ENCODE measurements at regions not wholly inside any gene's neighbourhood (a gene's known extent, or its start where the extent isn't known, plus 50 kb on each side); places are given as distances from the start of the nearest gene placed in this dataset.

DNA sequence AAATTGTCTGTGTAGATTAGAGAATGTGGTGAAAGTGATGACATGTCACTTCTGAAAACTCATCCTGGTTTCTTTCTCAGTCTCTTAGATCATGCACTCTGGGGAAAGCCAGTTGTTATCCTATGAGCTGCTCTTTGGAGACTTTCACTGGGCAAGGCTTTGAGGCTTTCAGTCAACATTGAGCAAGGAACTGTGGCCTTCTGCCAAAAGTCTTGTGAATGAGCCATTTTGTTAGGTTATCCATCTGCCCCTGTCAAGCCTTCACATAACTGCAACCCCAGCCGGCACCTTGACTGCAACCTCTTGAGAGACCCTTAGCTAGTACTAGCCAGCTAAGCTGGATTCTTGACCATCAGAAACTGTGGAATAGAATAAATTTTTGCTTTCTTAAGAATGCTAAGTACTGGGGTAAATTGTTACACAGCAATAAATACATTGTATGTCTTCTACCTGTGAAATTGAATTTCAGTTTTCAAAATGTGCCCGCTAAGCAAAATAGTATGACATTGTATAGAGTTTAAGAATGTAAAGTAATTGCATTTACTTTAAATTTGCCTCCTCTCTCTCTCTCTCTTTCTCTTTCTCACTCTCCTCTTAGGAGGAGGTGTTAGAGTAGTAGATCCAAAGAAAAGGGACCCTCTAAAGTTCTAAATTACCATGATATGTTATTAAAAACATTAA, 1273.0 kb downstream of the RAPGEF2 start:
- H3K4me2 ChIP-seq (ENCODE audit: low read length), result no peak overlapping the region
- H2AFZ ChIP-seq (ENCODE audit: low read depth, low read length), result no peak overlapping the region
- TF ChIP-seq, protein P1, sequence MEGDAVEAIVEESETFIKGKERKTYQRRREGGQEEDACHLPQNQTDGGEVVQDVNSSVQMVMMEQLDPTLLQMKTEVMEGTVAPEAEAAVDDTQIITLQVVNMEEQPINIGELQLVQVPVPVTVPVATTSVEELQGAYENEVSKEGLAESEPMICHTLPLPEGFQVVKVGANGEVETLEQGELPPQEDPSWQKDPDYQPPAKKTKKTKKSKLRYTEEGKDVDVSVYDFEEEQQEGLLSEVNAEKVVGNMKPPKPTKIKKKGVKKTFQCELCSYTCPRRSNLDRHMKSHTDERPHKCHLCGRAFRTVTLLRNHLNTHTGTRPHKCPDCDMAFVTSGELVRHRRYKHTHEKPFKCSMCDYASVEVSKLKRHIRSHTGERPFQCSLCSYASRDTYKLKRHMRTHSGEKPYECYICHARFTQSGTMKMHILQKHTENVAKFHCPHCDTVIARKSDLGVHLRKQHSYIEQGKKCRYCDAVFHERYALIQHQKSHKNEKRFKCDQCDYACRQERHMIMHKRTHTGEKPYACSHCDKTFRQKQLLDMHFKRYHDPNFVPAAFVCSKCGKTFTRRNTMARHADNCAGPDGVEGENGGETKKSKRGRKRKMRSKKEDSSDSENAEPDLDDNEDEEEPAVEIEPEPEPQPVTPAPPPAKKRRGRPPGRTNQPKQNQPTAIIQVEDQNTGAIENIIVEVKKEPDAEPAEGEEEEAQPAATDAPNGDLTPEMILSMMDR (IDR thresholded peaks at IDR 0.05; ENCODE audit: low read depth, low read length), result no peak
- no peak for TF ChIP-seq EZH2phosphoT487 (IDR thresholded peaks at IDR 0.05; ENCODE audit: low read depth)
- no peaks in the 10 kb centered on the region for H3K27me3 ChIP-seq (ENCODE audit: low read depth, low read length)
- H3K36me3 ChIP-seq (replicated peaks; ENCODE audit: low read depth, low read length), result no peaks in the 10 kb centered on the region
- no peak overlapping the region for H3K9ac ChIP-seq (ENCODE audit: low read length)
- H4K20me1 ChIP-seq (ENCODE audit: insufficient read depth, low read length), result no peaks in the 10 kb centered on the region
- no peak overlapping the region for H3K4me3 ChIP-seq (ENCODE audit: low read length)
- no peak overlapping the region for H3K27ac ChIP-seq (ENCODE audit: low read length)
- H3K4me1 ChIP-seq (ENCODE audit: low read length), result no peaks in the 10 kb centered on the region
- no peaks in the 10 kb centered on the region for H3K79me2 ChIP-seq (ENCODE audit: low read length)
- H3K9me3 ChIP-seq (ENCODE audit: insufficient read depth, low read length), result no peaks in the 10 kb centered on the region

DNA sequence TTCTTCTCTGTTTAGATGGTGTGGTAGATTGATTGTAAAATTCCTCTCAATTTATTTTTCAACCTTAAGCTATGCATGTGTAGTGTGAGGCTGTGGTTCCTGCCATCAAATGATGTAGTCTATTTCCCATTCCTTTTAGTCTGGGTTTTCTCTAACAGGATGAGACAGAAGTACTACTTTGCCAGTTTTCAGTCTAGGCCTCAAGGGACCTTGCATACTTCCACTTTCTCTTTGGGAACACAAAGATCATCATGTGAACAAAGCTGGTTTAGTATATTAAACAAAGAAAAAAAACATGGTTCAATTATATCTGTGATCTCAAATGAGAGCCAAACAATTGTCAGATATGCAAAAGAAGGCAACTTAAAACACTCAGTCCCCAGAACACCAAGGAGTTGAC, 1284.0 kb downstream of the RAPGEF2 start:
- Histone ChIP-seq H3K79me2 (ENCODE audit: low read length) (no peaks in the 10 kb centered on the region), H3K4me3 (ENCODE audit: low read length) (no peak overlapping the region), H3K27ac (ENCODE audit: low read length) (no peak overlapping the region), H4K20me1 (ENCODE audit: insufficient read depth, low read length) (no peaks in the 10 kb centered on the region), H2AFZ (ENCODE audit: low read depth, low read length) (no peak overlapping the region), H3K36me3 (replicated peaks; ENCODE audit: low read depth, low read length) (no peaks in the 10 kb centered on the region), H3K9ac (ENCODE audit: low read length) (no peak overlapping the region), H3K4me2 (ENCODE audit: low read length) (no peak overlapping the region), H3K4me1 (ENCODE audit: low read length) (no peaks in the 10 kb centered on the region), H3K9me3 (ENCODE audit: insufficient read depth, low read length) (peaks cover 19% of the 10 kb centered on the region), H3K27me3 (ENCODE audit: low read depth, low read length) (no peaks in the 10 kb centered on the region)
- no peak for TF ChIP-seq EZH2phosphoT487 (IDR thresholded peaks at IDR 0.05; ENCODE audit: low read depth)
- TF ChIP-seq, protein P1 (IDR thresholded peaks at IDR 0.05; ENCODE audit: low read depth, low read length), result no peak

DNA sequence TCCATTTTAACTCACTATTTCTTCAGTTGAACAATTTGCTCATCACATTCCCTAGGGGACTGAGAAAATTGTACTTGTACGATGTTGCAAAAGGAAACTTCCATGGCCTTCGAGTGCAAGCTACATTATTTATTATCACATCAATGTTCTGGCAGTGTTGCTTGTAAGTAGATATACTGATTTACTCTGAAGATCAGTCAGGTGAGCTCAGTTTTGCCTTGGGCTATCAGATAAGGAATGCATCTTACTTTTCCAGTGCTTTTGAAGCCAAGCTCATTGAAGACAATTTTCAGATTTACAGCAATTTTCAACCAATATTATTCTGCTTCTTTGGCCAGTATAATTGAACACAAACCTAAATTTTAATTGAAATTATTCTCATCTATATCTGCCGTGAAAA, 1296.9 kb downstream of the RAPGEF2 start:
- Histone ChIP-seq H4K20me1 (ENCODE audit: insufficient read depth, low read length) (no peaks in the 10 kb centered on the region), H3K27me3 (ENCODE audit: low read depth, low read length) (no peaks in the 10 kb centered on the region), H2AFZ (ENCODE audit: low read depth, low read length) (no peak overlapping the region), H3K79me2 (ENCODE audit: low read length) (no peaks in the 10 kb centered on the region), H3K4me3 (ENCODE audit: low read length) (no peak overlapping the region), H3K4me1 (ENCODE audit: low read length) (no peaks in the 10 kb centered on the region), H3K4me2 (ENCODE audit: low read length) (no peak overlapping the region), H3K9ac (ENCODE audit: low read length) (no peak overlapping the region), H3K36me3 (replicated peaks; ENCODE audit: low read depth, low read length) (no peaks in the 10 kb centered on the region), H3K27ac (ENCODE audit: low read length) (no peak overlapping the region), H3K9me3 (ENCODE audit: insufficient read depth, low read length) (no peaks in the 10 kb centered on the region)
- TF ChIP-seq, protein P1 (IDR thresholded peaks at IDR 0.05; ENCODE audit: low read depth, low read length), result no peak
- TF ChIP-seq EZH2phosphoT487 (IDR thresholded peaks at IDR 0.05; ENCODE audit: low read depth), result no peak

DNA sequence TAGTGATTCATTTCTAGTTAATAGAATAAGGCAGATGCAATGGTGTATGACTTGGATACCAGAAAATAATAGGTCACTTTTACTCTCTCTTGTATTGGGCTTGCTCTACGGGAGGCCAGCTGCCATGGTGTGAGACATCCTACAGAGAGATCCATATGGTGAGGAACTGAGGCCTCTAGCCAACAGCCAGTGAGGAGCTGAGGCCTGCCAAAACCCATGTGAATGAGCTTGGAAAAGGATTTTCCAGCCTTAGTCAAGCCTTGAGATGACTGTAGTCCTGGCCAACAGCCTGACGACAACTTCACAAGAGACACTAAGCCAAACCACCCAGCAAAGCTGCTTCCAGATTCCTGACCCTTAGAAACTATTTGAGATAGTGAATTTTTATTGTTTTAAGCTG, 1300.2 kb downstream of the RAPGEF2 start:
- Histone ChIP-seq H4K20me1 (ENCODE audit: insufficient read depth, low read length) (no peaks in the 10 kb centered on the region), H3K4me2 (ENCODE audit: low read length) (no peak overlapping the region), H3K27ac (ENCODE audit: low read length) (no peak overlapping the region), H3K4me3 (ENCODE audit: low read length) (no peak overlapping the region), H3K27me3 (ENCODE audit: low read depth, low read length) (no peaks in the 10 kb centered on the region), H3K79me2 (ENCODE audit: low read length) (no peaks in the 10 kb centered on the region), H2AFZ (ENCODE audit: low read depth, low read length) (no peak overlapping the region), H3K9ac (ENCODE audit: low read length) (no peak overlapping the region), H3K4me1 (ENCODE audit: low read length) (no peaks in the 10 kb centered on the region), H3K9me3 (ENCODE audit: insufficient read depth, low read length) (no peaks in the 10 kb centered on the region), H3K36me3 (replicated peaks; ENCODE audit: low read depth, low read length) (no peaks in the 10 kb centered on the region)
- no peak for TF ChIP-seq EZH2phosphoT487 (IDR thresholded peaks at IDR 0.05; ENCODE audit: low read depth)
- TF ChIP-seq, protein P1 (IDR thresholded peaks at IDR 0.05; ENCODE audit: low read depth, low read length), result no peak

All from OCI-LY3 (cell line).